ENCODE measurements at regions not wholly inside any gene's neighbourhood (a gene's known extent, or its start where the extent isn't known, plus 50 kb on each side); places are given as distances from the start of the nearest gene placed in this dataset.

DNA sequence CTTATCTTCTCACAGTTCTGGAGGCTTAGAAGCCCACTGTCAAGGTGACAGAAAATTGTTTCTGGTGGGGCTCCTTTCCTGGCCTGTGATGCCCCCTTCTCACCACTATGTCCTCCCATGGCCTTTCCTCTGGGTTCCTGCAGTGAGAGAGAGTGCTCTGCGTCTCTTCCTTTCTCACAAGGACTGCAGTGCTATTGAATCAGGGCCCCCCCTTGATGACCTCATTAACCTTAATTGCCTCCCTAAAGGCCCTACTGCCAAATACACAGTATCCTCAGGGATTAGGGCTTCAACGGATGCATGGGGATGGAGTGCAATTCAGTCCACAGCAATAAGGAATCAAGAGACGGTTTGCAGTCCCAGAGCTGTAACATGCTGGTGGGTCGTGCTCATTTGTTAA lies 82.0 kb upstream of the GRB10 start:
- no peaks in the 10 kb centered on the region for H3K27me3 ChIP-seq (ENCODE audit: insufficient read depth, low read length, poor library complexity)
- no peaks in the 10 kb centered on the region for H3K79me2 ChIP-seq (ENCODE audit: insufficient read depth, low read length)
- no peaks in the 10 kb centered on the region for H3K4me1 ChIP-seq (ENCODE audit: insufficient read depth, low read length)
- H4K20me1 ChIP-seq (ENCODE audit: insufficient read depth, low read length): no peaks in the 10 kb centered on the region
- H3K4me3 ChIP-seq (ENCODE audit: low read depth in 1 of 2, low read length in 2 of 2): no peak overlapping the region
- no peak overlapping the region for H2AFZ ChIP-seq (ENCODE audit: low read depth, low read length)
- no peaks in the 10 kb centered on the region for H3K36me3 ChIP-seq (ENCODE audit: insufficient read depth, low read length)
- no peak overlapping the region for H3K27ac ChIP-seq (ENCODE audit: low read length)
- no peaks in the 10 kb centered on the region for H3K9me3 ChIP-seq (ENCODE audit: insufficient read depth, low read length, severe bottlenecking)
- no peak for DNase-seq
- TF ChIP-seq, protein P1, sequence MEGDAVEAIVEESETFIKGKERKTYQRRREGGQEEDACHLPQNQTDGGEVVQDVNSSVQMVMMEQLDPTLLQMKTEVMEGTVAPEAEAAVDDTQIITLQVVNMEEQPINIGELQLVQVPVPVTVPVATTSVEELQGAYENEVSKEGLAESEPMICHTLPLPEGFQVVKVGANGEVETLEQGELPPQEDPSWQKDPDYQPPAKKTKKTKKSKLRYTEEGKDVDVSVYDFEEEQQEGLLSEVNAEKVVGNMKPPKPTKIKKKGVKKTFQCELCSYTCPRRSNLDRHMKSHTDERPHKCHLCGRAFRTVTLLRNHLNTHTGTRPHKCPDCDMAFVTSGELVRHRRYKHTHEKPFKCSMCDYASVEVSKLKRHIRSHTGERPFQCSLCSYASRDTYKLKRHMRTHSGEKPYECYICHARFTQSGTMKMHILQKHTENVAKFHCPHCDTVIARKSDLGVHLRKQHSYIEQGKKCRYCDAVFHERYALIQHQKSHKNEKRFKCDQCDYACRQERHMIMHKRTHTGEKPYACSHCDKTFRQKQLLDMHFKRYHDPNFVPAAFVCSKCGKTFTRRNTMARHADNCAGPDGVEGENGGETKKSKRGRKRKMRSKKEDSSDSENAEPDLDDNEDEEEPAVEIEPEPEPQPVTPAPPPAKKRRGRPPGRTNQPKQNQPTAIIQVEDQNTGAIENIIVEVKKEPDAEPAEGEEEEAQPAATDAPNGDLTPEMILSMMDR (IDR thresholded peaks at IDR 0.05; ENCODE audit: borderline replicate concordance, extremely low read depth, low read length, poor library complexity, severe bottlenecking): no peak
- TF ChIP-seq EZH2 (IDR thresholded peaks at IDR 0.05; ENCODE audit: borderline replicate concordance, low read depth, low read length, severe bottlenecking): no peak
- H3K4me2 ChIP-seq (ENCODE audit: insufficient read depth, low read length): no peak overlapping the region
- no peak for ATAC-seq (ENCODE audit: insufficient read depth, low read depth)
- H3K9ac ChIP-seq (ENCODE audit: low read depth, low read length): no peak overlapping the region

DNA sequence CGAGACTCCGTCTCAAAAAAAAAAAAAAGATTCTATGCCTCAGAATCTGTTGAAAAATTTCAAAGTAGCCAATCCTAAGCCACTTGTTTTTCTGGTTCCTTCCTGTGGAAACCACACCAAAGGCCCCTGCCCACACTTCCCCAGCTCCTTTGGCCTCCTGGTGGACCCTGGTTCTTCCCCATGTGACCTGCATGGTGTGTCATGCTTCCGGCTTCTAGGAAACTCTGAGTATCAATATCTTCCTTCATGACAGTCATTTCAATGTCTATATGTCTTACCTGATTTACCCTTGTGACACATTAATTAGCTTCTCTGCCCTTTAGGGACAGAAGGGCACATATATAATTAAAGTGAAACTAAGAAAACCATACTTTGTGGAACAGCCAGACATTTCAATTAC lies 80.4 kb upstream of the GRB10 start:
- H3K9me3 ChIP-seq (ENCODE audit: insufficient read depth, low read length, severe bottlenecking): no peaks in the 10 kb centered on the region
- ATAC-seq (ENCODE audit: insufficient read depth, low read depth): no peak
- H3K27me3 ChIP-seq (ENCODE audit: insufficient read depth, low read length, poor library complexity): no peaks in the 10 kb centered on the region
- no peak overlapping the region for H3K4me2 ChIP-seq (ENCODE audit: insufficient read depth, low read length)
- no peaks in the 10 kb centered on the region for H3K4me1 ChIP-seq (ENCODE audit: insufficient read depth, low read length)
- DNase-seq: no peak
- no peaks in the 10 kb centered on the region for H3K79me2 ChIP-seq (ENCODE audit: insufficient read depth, low read length)
- H3K27ac ChIP-seq (ENCODE audit: low read length): no peak overlapping the region
- H4K20me1 ChIP-seq (ENCODE audit: insufficient read depth, low read length): no peaks in the 10 kb centered on the region
- TF ChIP-seq, protein P1 (IDR thresholded peaks at IDR 0.05; ENCODE audit: borderline replicate concordance, extremely low read depth, low read length, poor library complexity, severe bottlenecking): no peak
- no peak for TF ChIP-seq EZH2 (IDR thresholded peaks at IDR 0.05; ENCODE audit: borderline replicate concordance, low read depth, low read length, severe bottlenecking)
- no peak overlapping the region for H2AFZ ChIP-seq (ENCODE audit: low read depth, low read length)
- H3K4me3 ChIP-seq (ENCODE audit: low read depth in 1 of 2, low read length in 2 of 2): no peak overlapping the region
- H3K9ac ChIP-seq (ENCODE audit: low read depth, low read length): no peak overlapping the region
- no peaks in the 10 kb centered on the region for H3K36me3 ChIP-seq (ENCODE audit: insufficient read depth, low read length)

DNA sequence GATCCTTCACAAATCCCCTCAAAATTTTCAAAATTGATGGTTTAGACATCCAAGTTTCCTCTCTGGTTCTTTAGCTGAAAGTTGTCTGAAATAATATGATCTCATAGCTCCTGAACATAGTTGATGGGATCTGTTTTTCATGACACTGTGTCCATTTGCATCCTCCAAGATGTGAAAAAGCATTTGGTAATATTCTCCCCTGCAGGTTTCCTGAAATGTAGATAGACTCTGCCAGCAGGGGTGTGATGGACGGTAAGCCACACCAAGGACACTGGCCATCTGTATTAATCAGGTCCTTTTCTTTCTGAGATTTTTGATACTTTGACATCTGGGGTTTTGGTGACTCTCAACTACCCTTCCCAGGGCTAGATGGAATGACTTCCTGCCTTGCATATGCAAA lies 79.6 kb upstream of the GRB10 start:
- Histone ChIP-seq H3K4me1 (ENCODE audit: insufficient read depth, low read length) (no peaks in the 10 kb centered on the region), H3K9ac (ENCODE audit: low read depth, low read length) (no peak overlapping the region), H3K27ac (ENCODE audit: low read length) (no peak overlapping the region), H3K36me3 (ENCODE audit: insufficient read depth, low read length) (no peaks in the 10 kb centered on the region), H2AFZ (ENCODE audit: low read depth, low read length) (no peak overlapping the region), H3K79me2 (ENCODE audit: insufficient read depth, low read length) (no peaks in the 10 kb centered on the region), H3K27me3 (ENCODE audit: insufficient read depth, low read length, poor library complexity) (no peaks in the 10 kb centered on the region), H3K4me3 (ENCODE audit: low read depth in 1 of 2, low read length in 2 of 2) (no peak overlapping the region), H4K20me1 (ENCODE audit: insufficient read depth, low read length) (no peaks in the 10 kb centered on the region), H3K9me3 (ENCODE audit: insufficient read depth, low read length, severe bottlenecking) (no peaks in the 10 kb centered on the region), H3K4me2 (ENCODE audit: insufficient read depth, low read length) (no peak overlapping the region)
- TF ChIP-seq EZH2 (IDR thresholded peaks at IDR 0.05; ENCODE audit: borderline replicate concordance, low read depth, low read length, severe bottlenecking): no peak
- no peak for DNase-seq
- ATAC-seq (ENCODE audit: insufficient read depth, low read depth): no peak

DNA sequence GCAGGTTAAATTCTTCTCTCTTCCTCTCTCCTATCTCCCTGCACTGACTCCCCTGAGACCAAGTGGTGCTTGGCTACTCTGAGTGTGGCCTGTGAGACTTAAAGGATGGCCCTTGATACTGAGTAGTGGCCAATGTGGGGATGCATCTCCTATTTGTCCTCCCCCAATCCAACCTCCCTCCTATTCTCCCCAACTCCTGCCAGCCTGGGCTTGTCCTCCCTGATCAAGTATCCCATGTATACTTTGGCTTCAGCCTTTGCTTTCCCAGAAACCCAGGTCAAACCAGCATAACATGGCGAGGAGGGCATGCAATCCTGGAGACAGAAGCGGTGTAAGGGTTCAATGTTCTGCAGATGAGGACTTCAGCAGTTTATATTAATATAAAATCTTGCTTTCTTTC lies 77.9 kb upstream of the GRB10 start:
- ATAC-seq (ENCODE audit: insufficient read depth, low read depth): no peak
- Histone ChIP-seq H3K9ac (ENCODE audit: low read depth, low read length) (no peak overlapping the region), H3K4me3 (ENCODE audit: low read depth in 1 of 2, low read length in 2 of 2) (no peak overlapping the region), H3K27ac (ENCODE audit: low read length) (no peak overlapping the region), H3K27me3 (ENCODE audit: insufficient read depth, low read length, poor library complexity) (no peaks in the 10 kb centered on the region), H3K36me3 (ENCODE audit: insufficient read depth, low read length) (no peaks in the 10 kb centered on the region), H2AFZ (ENCODE audit: low read depth, low read length) (no peak overlapping the region), H3K9me3 (ENCODE audit: insufficient read depth, low read length, severe bottlenecking) (no peaks in the 10 kb centered on the region), H3K4me2 (ENCODE audit: insufficient read depth, low read length) (no peak overlapping the region), H3K4me1 (ENCODE audit: insufficient read depth, low read length) (no peaks in the 10 kb centered on the region), H3K79me2 (ENCODE audit: insufficient read depth, low read length) (no peaks in the 10 kb centered on the region), H4K20me1 (ENCODE audit: insufficient read depth, low read length) (no peaks in the 10 kb centered on the region)
- TF ChIP-seq, protein P1 (IDR thresholded peaks at IDR 0.05; ENCODE audit: borderline replicate concordance, extremely low read depth, low read length, poor library complexity, severe bottlenecking): no peak
- TF ChIP-seq EZH2 (IDR thresholded peaks at IDR 0.05; ENCODE audit: borderline replicate concordance, low read depth, low read length, severe bottlenecking): no peak
- DNase-seq: no peak
